Testis (tissue), 2 donors: ENCODE measurements at regions not wholly inside any gene's neighbourhood (a gene's known extent, or its start where the extent isn't known, plus 50 kb on each side); places are given as distances from the start of the nearest gene placed in this dataset.

Experiments
- DNase-seq: peaks from one replicate; pipeline ENCODE4 v3.0.0-alpha.2; 2019
- H3K27ac ChIP-seq, 2 donors: fragments of 200-600 bp; sonication (generic); one replicate each; pipeline ENCODE4 v1.5.1; 2019
- H3K27me3 ChIP-seq: fragments of 200-600 bp; sonication (generic); one replicate; pipeline ENCODE4 v1.5.1; 2019
- H3K36me3 ChIP-seq: fragments of 200-600 bp; sonication (generic); one replicate; pipeline ENCODE4 v1.5.1; 2017; ENCODE audit warnings: low read depth; ENCODE audit errors: missing control alignments
- H3K4me1 ChIP-seq: fragments of 200-600 bp; sonication (generic); one replicate; pipeline ENCODE4 v1.5.1; 2019
- H3K4me3 ChIP-seq, 2 donors: fragments of 200-600 bp; sonication (generic); one replicate each; pipeline ENCODE4 v1.5.1; 2017 to 2019
- H3K9me3 ChIP-seq: fragments of 200-600 bp; sonication (generic); one replicate; pipeline ENCODE4 v1.5.1; 2017
- CTCF ChIP-seq, 3 experiments: fragments of 450-650 bp in 2 of 3; fragments of 200-600 bp in 1 of 3; sonication (generic) in 1 of 3; IDR thresholded peaks; one replicate each; pipeline ENCODE4 v1.5.1; 2016 to 2019; ENCODE audit warnings: antibody characterized with exemption in 3 of 3, mild to moderate bottlenecking in 2 of 3, moderate library complexity in 1 of 3
- POLR2A ChIP-seq: fragments of 450-650 bp; IDR thresholded peaks from one replicate; pipeline ENCODE4 v1.6.1; 2017; ENCODE audit warnings: antibody characterized with exemption, mild to moderate bottlenecking, moderate library complexity
- WGBS, 2 donors: methylation state at CpG; one replicate each; pipeline ENCODE4 v1.1.5; 2018; 5-methylcytosine and 5-hydroxymethylcytosine counted together
- intact Hi-C: fragments of 100-400 bp; cut with DNase I; formaldehyde crosslinking; loops from one replicate; pipeline ENCODE4 v1.15.1; 2023; ENCODE audit warnings: low total_unique reads

- no peak for TF ChIP-seq CTCF (IDR thresholded peaks at IDR 0.05)
- no peak for TF ChIP-seq POLR2A
- intact Hi-C loops = no loop called here
- 76 to 82% methylated on average over 1 of the region's 1 CpG for WGBS, 2 donors
Measured at GRCh38 chr12:77429426-77429825, 364.1 kb upstream of the E2F7 start.

GRCh38 chr12:77421152-77421551 lies 355.8 kb upstream of the E2F7 start:
- no peaks in the 10 kb centered on the region for H3K36me3 ChIP-seq
- no peak for DNase-seq
- no peaks in the 10 kb centered on the region for H3K27me3 ChIP-seq
- WGBS, 2 donors = 68 to 69% methylated on average over 2 of the region's 2 CpGs
- H3K27ac ChIP-seq = no peak overlapping the region
- H3K9me3 ChIP-seq = no peaks in the 10 kb centered on the region
- H3K4me1 ChIP-seq = no peaks in the 10 kb centered on the region
- no peak overlapping the region for H3K4me3 ChIP-seq
- intact Hi-C loops = no loop called here
- TF ChIP-seq POLR2A (no peak), CTCF (IDR thresholded peaks at IDR 0.05) (no peak)

More at GRCh38 chr12:77429426-77429825, 364.1 kb upstream of the E2F7 start:
- Histone ChIP-seq H3K9me3 (no peaks in the 10 kb centered on the region), H3K27me3 (no peaks in the 10 kb centered on the region), H3K4me3 (no peak overlapping the region), H3K4me1 (no peaks in the 10 kb centered on the region), H3K27ac (no peak overlapping the region), H3K36me3 (no peaks in the 10 kb centered on the region)
- DNase-seq = no peak

- no peak overlapping the region for H3K4me3 ChIP-seq
- no peaks in the 10 kb centered on the region for H3K27me3 ChIP-seq
- intact Hi-C loops = no loop called here
- H3K9me3 ChIP-seq = no peaks in the 10 kb centered on the region
- no peak overlapping the region for H3K27ac ChIP-seq
- no peak for TF ChIP-seq CTCF (IDR thresholded peaks at IDR 0.05)
- no peak for TF ChIP-seq POLR2A
- H3K36me3 ChIP-seq = no peaks in the 10 kb centered on the region
- DNase-seq = no peak
- H3K4me1 ChIP-seq = no peaks in the 10 kb centered on the region
Measured at GRCh38 chr12:77409551-77409950, 344.2 kb upstream of the E2F7 start.

- Histone ChIP-seq H3K9me3 (no peaks in the 10 kb centered on the region), H3K36me3 (no peaks in the 10 kb centered on the region), H3K27ac (no peak overlapping the region), H3K4me1 (no peaks in the 10 kb centered on the region), H3K4me3 (no peak overlapping the region), H3K27me3 (no peaks in the 10 kb centered on the region)
- 52 to 57% methylated on average over 1 of the region's 1 CpG for WGBS, 2 donors
- intact Hi-C loops = no loop called here
- TF ChIP-seq CTCF (IDR thresholded peaks at IDR 0.05) = no peak
- TF ChIP-seq POLR2A = no peak
- no peak for DNase-seq
Measured at GRCh38 chr12:77407931-77408330, 342.6 kb upstream of the E2F7 start.

- Histone ChIP-seq H3K4me1 (no peaks in the 10 kb centered on the region), H3K9me3 (no peaks in the 10 kb centered on the region), H3K27me3 (no peaks in the 10 kb centered on the region), H3K4me3 (no peak overlapping the region), H3K27ac (no peak overlapping the region), H3K36me3 (no peaks in the 10 kb centered on the region)
- WGBS, 2 donors = 70 to 84% methylated on average over 4 of the region's 4 CpGs
- intact Hi-C loops = no loop called here
- TF ChIP-seq POLR2A (no peak), CTCF (IDR thresholded peaks at IDR 0.05) (no peak)
- no peak for DNase-seq
Measured at GRCh38 chr12:77406219-77406905, 341.0 kb upstream of the E2F7 start.
